ENCODE measurements at regions not wholly inside any gene's neighbourhood (a gene's known extent, or its start where the extent isn't known, plus 50 kb on each side); places are given as distances from the start of the nearest gene placed in this dataset.

GRCh38 chrX:10783451-10783995 is 163.1 kb upstream of the MID1 start:
- TF ChIP-seq CTCF (conservative IDR thresholded peaks at IDR 0.05; ENCODE audit: low read depth, low read length): no peak
- Histone ChIP-seq H3K9ac (no peak overlapping the region), H3K4me1 (ENCODE audit: low read depth, poor library complexity, severe bottlenecking) (no peaks in the 10 kb centered on the region), H2AFZ (ENCODE audit: low read depth) (no peak overlapping the region), H3K4me2 (no peak overlapping the region), H3K27me3 (ENCODE audit: insufficient read depth, low read depth) (no peaks in the 10 kb centered on the region), H3K79me2 (ENCODE audit: insufficient read depth, low read depth) (no peaks in the 10 kb centered on the region), H3K36me3 (ENCODE audit: insufficient read depth) (no peaks in the 10 kb centered on the region), H3K27ac (no peak overlapping the region), H4K20me1 (ENCODE audit: insufficient read depth) (no peaks in the 10 kb centered on the region), H3K4me3 (IDR thresholded peaks at IDR 0.05; ENCODE audit: insufficient read depth, low read depth, low read length) (no peak overlapping the region)

GRCh38 chrX:10787264-10787663 is 166.9 kb upstream of the MID1 start:
- H3K4me2 ChIP-seq: no peak overlapping the region
- no peaks in the 10 kb centered on the region for H3K27me3 ChIP-seq (ENCODE audit: insufficient read depth, low read depth)
- no peak overlapping the region for H3K4me3 ChIP-seq (IDR thresholded peaks at IDR 0.05; ENCODE audit: insufficient read depth, low read depth, low read length)
- H3K4me1 ChIP-seq (ENCODE audit: low read depth, poor library complexity, severe bottlenecking): no peaks in the 10 kb centered on the region
- TF ChIP-seq CTCF (conservative IDR thresholded peaks at IDR 0.05; ENCODE audit: low read depth, low read length): no peak
- no peak overlapping the region for H3K27ac ChIP-seq
- no peaks in the 10 kb centered on the region for H4K20me1 ChIP-seq (ENCODE audit: insufficient read depth)
- H3K79me2 ChIP-seq (ENCODE audit: insufficient read depth, low read depth): no peaks in the 10 kb centered on the region
- no peaks in the 10 kb centered on the region for H3K36me3 ChIP-seq (ENCODE audit: insufficient read depth)
- H2AFZ ChIP-seq (ENCODE audit: low read depth): no peak overlapping the region
- H3K9ac ChIP-seq: no peak overlapping the region

- Histone ChIP-seq H3K4me1 (ENCODE audit: low read depth, poor library complexity, severe bottlenecking) (no peaks in the 10 kb centered on the region), H2AFZ (ENCODE audit: low read depth) (no peak overlapping the region), H3K27me3 (ENCODE audit: insufficient read depth, low read depth) (no peaks in the 10 kb centered on the region), H3K79me2 (ENCODE audit: insufficient read depth, low read depth) (no peaks in the 10 kb centered on the region), H4K20me1 (ENCODE audit: insufficient read depth) (no peaks in the 10 kb centered on the region), H3K36me3 (ENCODE audit: insufficient read depth) (no peaks in the 10 kb centered on the region), H3K27ac (no peak overlapping the region), H3K4me3 (IDR thresholded peaks at IDR 0.05; ENCODE audit: insufficient read depth, low read depth, low read length) (no peak overlapping the region), H3K9ac (no peak overlapping the region), H3K4me2 (no peak overlapping the region)
- no peak for TF ChIP-seq CTCF (conservative IDR thresholded peaks at IDR 0.05; ENCODE audit: low read depth, low read length)
Measured at GRCh38 chrX:10794203-10794630, 173.8 kb upstream of the MID1 start.

DNA sequence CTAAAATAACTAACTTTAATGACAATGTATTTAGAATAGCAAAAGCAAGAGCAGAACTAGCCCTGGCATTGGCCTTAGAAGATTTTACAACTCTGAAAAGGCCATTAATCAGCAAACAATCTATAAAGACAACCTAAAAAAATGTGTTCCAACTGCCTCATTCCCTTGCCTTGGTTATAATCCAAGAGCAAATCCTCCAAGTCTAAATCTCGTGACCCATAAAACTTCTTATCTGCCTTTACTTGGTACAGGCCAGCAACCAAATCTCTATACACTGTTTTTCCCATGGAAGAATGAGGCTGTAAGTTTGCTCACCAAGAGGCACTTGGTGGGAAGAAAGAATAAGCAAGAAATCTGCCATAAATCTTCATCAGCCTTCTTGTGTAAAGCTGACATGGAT is 175.3 kb upstream of the MID1 start:
- H3K4me1 ChIP-seq (ENCODE audit: low read depth, poor library complexity, severe bottlenecking): no peaks in the 10 kb centered on the region
- H3K27me3 ChIP-seq (ENCODE audit: insufficient read depth, low read depth): no peaks in the 10 kb centered on the region
- no peaks in the 10 kb centered on the region for H3K36me3 ChIP-seq (ENCODE audit: insufficient read depth)
- no peak overlapping the region for H3K4me2 ChIP-seq
- H3K9ac ChIP-seq: no peak overlapping the region
- no peaks in the 10 kb centered on the region for H4K20me1 ChIP-seq (ENCODE audit: insufficient read depth)
- H3K79me2 ChIP-seq (ENCODE audit: insufficient read depth, low read depth): no peaks in the 10 kb centered on the region
- no peak for TF ChIP-seq CTCF (conservative IDR thresholded peaks at IDR 0.05; ENCODE audit: low read depth, low read length)
- no peak overlapping the region for H3K27ac ChIP-seq
- no peak overlapping the region for H3K4me3 ChIP-seq (IDR thresholded peaks at IDR 0.05; ENCODE audit: insufficient read depth, low read depth, low read length)
- H2AFZ ChIP-seq (ENCODE audit: low read depth): no peak overlapping the region
